Esophagus squamous epithelium (tissue), 5 donors: ENCODE measurements at regions not wholly inside any gene's neighbourhood (a gene's known extent, or its start where the extent isn't known, plus 50 kb on each side); places are given as distances from the start of the nearest gene placed in this dataset.

Source experiments
- DNase-seq: peaks from one replicate; lab custom pipeline; 2025; lab: John Stamatoyannopoulos, UW
- H3K27ac ChIP-seq, 4 donors: fragments of 200-600 bp; sonication (generic); one replicate each; pipeline ENCODE4 v1.5.1; 2016 to 2019; ENCODE audit warnings: mild to moderate bottlenecking in 1 of 4
- H3K27me3 ChIP-seq, 4 donors: fragments of 200-600 bp; sonication (generic); 1 replicate in 3 of 4; 2 replicates in 1 of 4; pipeline versions ENCODE4 v1.5.1 to v1.6.0; 2017 to 2021; ENCODE audit warnings: antibody characterized with exemption in 1 of 4
- H3K36me3 ChIP-seq, 3 donors: fragments of 200-600 bp; sonication (generic); one replicate each; pipeline ENCODE4 v1.5.1; 2016 to 2019
- H3K4me1 ChIP-seq, 3 donors: fragments of 200-600 bp; sonication (generic); one replicate each; pipeline ENCODE4 v1.5.1; 2017 to 2019
- H3K4me3 ChIP-seq, 4 donors: fragments of 200-600 bp; sonication (generic); 1 replicate in 3 of 4; 2 replicates in 1 of 4; pipeline ENCODE4 v1.5.1; 2016 to 2019; ENCODE audit warnings: mild to moderate bottlenecking in 2 of 4, moderate library complexity in 1 of 4
- H3K9me3 ChIP-seq, 3 donors: fragments of 200-600 bp; sonication (generic); one replicate each; pipeline ENCODE4 v1.5.1; 2016 to 2019
- CTCF ChIP-seq, 6 experiments: fragments of 450-650 bp in 4 of 6; fragments of 200-600 bp in 2 of 6; sonication (generic) in 2 of 6; IDR thresholded peaks; one replicate each; pipeline ENCODE4 v1.5.1; 2016 to 2019; ENCODE audit warnings: antibody characterized with exemption in 6 of 6, mild to moderate bottlenecking in 4 of 6, moderate library complexity in 4 of 6
- POLR2A ChIP-seq, 4 donors: fragments of 450-650 bp; IDR thresholded peaks; one replicate each; pipeline ENCODE4 v1.6.1; 2017; ENCODE audit warnings: antibody characterized with exemption in 4 of 4, mild to moderate bottlenecking in 4 of 4, moderate library complexity in 3 of 4
- WGBS, 2 donors: methylation state at CpG; one replicate each; pipeline ENCODE4 v1.1.5; 2018; 5-methylcytosine and 5-hydroxymethylcytosine counted together
- intact Hi-C: fragments of 100-400 bp; cut with DNase I; formaldehyde crosslinking; loops from one replicate; pipeline ENCODE4 v1.15.0; 2022
- donor health status: DM: yes; HTN: yes; CAD: no.

- TF ChIP-seq CTCF (IDR thresholded peaks at IDR 0.05) (no peak), POLR2A (IDR thresholded peaks at IDR 0.05) (no peak)
- Histone ChIP-seq H3K9me3 (no peaks in the 10 kb centered on the region), H3K4me3 (no peak overlapping the region), H3K27me3 (no peaks in the 10 kb centered on the region), H3K27ac (no peak overlapping the region), H3K4me1 (peaks cover 0 to 7% (median 0%) of the 10 kb centered on the region in 3 donors), H3K36me3 (no peaks in the 10 kb centered on the region)
- no peak for DNase-seq
- intact Hi-C loops, result no loop called here
- WGBS, 2 donors, result 76 to 84% methylated on average over 4 of the region's 4 CpGs
Observed at GRCh38 chr7:35995334-35995733, 157.7 kb upstream of the EEPD1 start.

DNA sequence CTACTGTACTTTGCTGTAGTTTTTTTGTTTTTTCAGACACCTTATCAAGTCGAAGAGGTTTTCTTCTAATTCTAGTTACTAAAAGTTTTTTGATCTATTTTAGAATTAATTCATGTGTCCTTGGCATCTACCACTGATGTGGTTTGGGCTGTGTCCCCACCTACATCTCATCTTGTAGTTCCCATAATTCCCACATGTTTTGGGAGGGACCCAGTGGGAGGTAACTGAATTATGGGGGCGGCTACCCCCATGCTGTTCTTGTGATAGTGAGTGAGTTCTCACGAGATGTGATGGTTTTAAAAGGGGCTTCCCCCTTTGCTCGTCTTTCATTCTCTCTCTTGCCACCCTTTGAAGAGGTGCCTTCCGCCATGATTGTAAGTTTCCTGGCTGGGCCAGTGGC, 154.6 kb upstream of the EEPD1 start:
- no peak overlapping the region for H3K27ac ChIP-seq
- DNase-seq, result no peak
- WGBS, 2 donors, result 72 to 93% methylated on average over 4 to 5 of the region's 5 CpGs
- peaks cover 0 to 6% (median 0%) of the 10 kb centered on the region in 3 donors for H3K4me1 ChIP-seq
- H3K4me3 ChIP-seq, result no peak overlapping the region
- intact Hi-C loops, result no loop called here
- TF ChIP-seq POLR2A (IDR thresholded peaks at IDR 0.05), result no peak
- no peaks in the 10 kb centered on the region for H3K27me3 ChIP-seq
- no peaks in the 10 kb centered on the region for H3K36me3 ChIP-seq
- H3K9me3 ChIP-seq, result no peaks in the 10 kb centered on the region

- intact Hi-C loops, result no loop called here
- H3K27me3 ChIP-seq, result no peaks in the 10 kb centered on the region
- TF ChIP-seq CTCF (IDR thresholded peaks at IDR 0.05), result no peak
- DNase-seq, result no peak
- no peaks in the 10 kb centered on the region for H3K36me3 ChIP-seq
- no peak overlapping the region for H3K27ac ChIP-seq
- no peaks in the 10 kb centered on the region for H3K4me1 ChIP-seq
- H3K9me3 ChIP-seq, result no peaks in the 10 kb centered on the region
- 94% methylated on average over 3 of the region's 3 CpGs for WGBS, 2 donors
- no peak overlapping the region for H3K4me3 ChIP-seq
Observed at GRCh38 chr7:36001546-36001945, 151.5 kb upstream of the EEPD1 start.

DNA sequence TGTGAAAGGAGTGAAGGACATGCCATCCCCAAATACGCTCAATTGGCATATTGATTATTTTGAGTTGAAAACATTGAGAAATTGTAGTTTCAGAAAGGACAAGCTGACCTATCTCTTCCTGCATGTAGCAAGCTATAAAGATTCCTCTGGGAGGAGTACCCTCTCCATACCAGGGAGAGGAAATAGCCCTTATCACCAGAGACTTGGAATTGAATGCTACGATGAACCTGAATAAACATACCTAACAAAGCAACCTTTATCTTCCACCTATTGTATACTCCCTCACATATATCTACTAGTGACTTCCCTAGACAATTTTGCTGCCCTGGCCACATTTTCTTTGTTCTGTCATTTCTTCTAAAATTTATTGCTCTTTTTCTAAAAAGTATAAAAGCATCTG, 150.2 kb upstream of the EEPD1 start:
- Histone ChIP-seq H3K4me1 (no peaks in the 10 kb centered on the region), H3K27ac (no peak overlapping the region), H3K27me3 (no peaks in the 10 kb centered on the region), H3K9me3 (no peaks in the 10 kb centered on the region), H3K4me3 (no peak overlapping the region), H3K36me3 (no peaks in the 10 kb centered on the region)
- no peak for DNase-seq
- intact Hi-C loops, result no loop called here
- TF ChIP-seq POLR2A (IDR thresholded peaks at IDR 0.05) (no peak), CTCF (IDR thresholded peaks at IDR 0.05) (no peak)
- WGBS, 2 donors, result 81 to 85% methylated on average over 2 of the region's 2 CpGs

DNA sequence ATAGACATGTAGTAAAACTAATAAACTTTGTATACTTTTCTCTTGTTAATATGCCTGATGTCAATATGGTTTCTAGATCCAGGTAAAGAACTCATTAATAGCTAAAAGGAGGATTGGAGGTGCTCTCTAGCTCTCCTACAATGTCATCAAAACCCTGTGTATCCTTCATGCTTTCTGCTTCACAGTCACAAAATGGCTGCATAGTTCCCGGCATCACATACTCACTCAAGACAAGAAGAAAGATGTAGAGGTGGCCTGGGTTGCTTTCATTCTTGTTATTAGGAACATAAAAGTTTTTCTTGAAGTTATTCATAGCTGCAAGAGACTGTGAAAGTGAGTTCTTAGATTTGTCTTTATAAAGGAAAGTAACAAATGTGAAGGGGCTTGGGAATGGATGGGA, 149.7 kb upstream of the EEPD1 start:
- intact Hi-C loops, result no loop called here
- no peak for DNase-seq
- H3K27ac ChIP-seq, result no peak overlapping the region
- H3K9me3 ChIP-seq, result no peaks in the 10 kb centered on the region
- WGBS, 2 donors, result 71 to 100% methylated on average over 1 of the region's 1 CpG
- no peak overlapping the region for H3K4me3 ChIP-seq
- no peaks in the 10 kb centered on the region for H3K27me3 ChIP-seq
- TF ChIP-seq POLR2A (IDR thresholded peaks at IDR 0.05), result no peak
- no peaks in the 10 kb centered on the region for H3K4me1 ChIP-seq
- no peaks in the 10 kb centered on the region for H3K36me3 ChIP-seq

GRCh38 chr7:36005293-36005692, 147.8 kb upstream of the EEPD1 start:
- Histone ChIP-seq H3K27me3 (no peaks in the 10 kb centered on the region), H3K4me1 (no peaks in the 10 kb centered on the region), H3K36me3 (no peaks in the 10 kb centered on the region), H3K9me3 (no peaks in the 10 kb centered on the region), H3K4me3 (no peak overlapping the region), H3K27ac (no peak overlapping the region)
- no peak for DNase-seq
- intact Hi-C loops, result no loop called here
- WGBS, 2 donors, result 66 to 75% methylated on average over 3 of the region's 3 CpGs
- TF ChIP-seq POLR2A (IDR thresholded peaks at IDR 0.05), result no peak
- TF ChIP-seq CTCF (IDR thresholded peaks at IDR 0.05), result no peak
